Astrocyte of the cerebellum (primary cell): ENCODE measurements at regions not wholly inside any gene's neighbourhood (a gene's known extent, or its start where the extent isn't known, plus 50 kb on each side); places are given as distances from the start of the nearest gene placed in this dataset.
"Not testable (repeated sequence)": the region's sequence is repeated elsewhere in the genome, so short reads cannot be mapped to it uniquely, and the experiment has no call there.

Experiments
- DNase-seq: peaks from one replicate; pipeline ENCODE4 v3.0.0-alpha.2; 2011; ENCODE audit warnings: low read depth
- H3K4me3 ChIP-seq: 2 replicates; pipeline ENCODE4 v1.5.1; 2011; ENCODE audit warnings: mild to moderate bottlenecking, low read depth, low read length, moderate library complexity
- CTCF ChIP-seq: IDR thresholded peaks from 2 replicates; pipeline ENCODE4 v1.5.1; 2012; ENCODE audit warnings: low read length, low read depth, moderate library complexity, mild to moderate bottlenecking; ENCODE audit errors: missing control alignments
- in situ Hi-C: cut with HindIII; loops from 2 replicates; pipeline ENCODE4 v1.10.0; 2017; ENCODE audit warnings: low sequenced_read_pairs

- in situ Hi-C loops: no loop called here
- no peak for TF ChIP-seq CTCF
- no peak overlapping the region for H3K4me3 ChIP-seq
These were observed 1603.1 kb upstream of the CELF4 start for GRCh38 chr18:39168723-39169122.

GRCh38 chr18:39167990-39168389, 1602.4 kb upstream of the CELF4 start:
- no peak for TF ChIP-seq CTCF
- in situ Hi-C loops: no loop called here
- H3K4me3 ChIP-seq: no peak overlapping the region
- no peak for DNase-seq

More at GRCh38 chr18:39168723-39169122, 1603.1 kb upstream of the CELF4 start:
- no peak for DNase-seq

GRCh38 chr18:39166776-39167175, 1601.2 kb upstream of the CELF4 start:
- TF ChIP-seq CTCF: no peak
- no peak for DNase-seq
- H3K4me3 ChIP-seq: no peak overlapping the region
- in situ Hi-C loops: no loop called here

- H3K4me3 ChIP-seq: no peak overlapping the region
- DNase-seq: no peak
- TF ChIP-seq CTCF: no peak
- in situ Hi-C loops: no loop called here
These were observed 1596.6 kb upstream of the CELF4 start for GRCh38 chr18:39162013-39162827.

- in situ Hi-C loops: no loop called here
- no peak overlapping the region for H3K4me3 ChIP-seq
- no peak for DNase-seq
- no peak for TF ChIP-seq CTCF
These were observed 1583.7 kb upstream of the CELF4 start for GRCh38 chr18:39149211-39149806.

- H3K4me3 ChIP-seq: no peak overlapping the region
- no peak for TF ChIP-seq CTCF
- DNase-seq: no peak
- in situ Hi-C loops: no loop called here
These were observed 1568.7 kb upstream of the CELF4 start for GRCh38 chr18:39134255-39134654.

- in situ Hi-C loops, DNase-seq, H3K4me3 ChIP-seq: not testable (repeated sequence)
These were observed 1561.9 kb upstream of the CELF4 start for GRCh38 chr18:39127538-39127937.
